Endothelial cell of umbilical vein (primary cell): ENCODE measurements at regions not wholly inside any gene's neighbourhood (a gene's known extent, or its start where the extent isn't known, plus 50 kb on each side); places are given as distances from the start of the nearest gene placed in this dataset.

Experiments used
- EZH2 ChIP-seq: IDR thresholded peaks from 2 replicates; pipeline ENCODE4 v1.6.1; 2012; ENCODE audit warnings: borderline replicate concordance, low read depth, mild to moderate bottlenecking, moderate library complexity, low read length, inconsistent platforms; ENCODE audit not compliant: severe bottlenecking
- GATA2 ChIP-seq: IDR thresholded peaks from 2 replicates; pipeline ENCODE4 v1.7.0; 2011; ENCODE audit warnings: low read depth, mild to moderate bottlenecking, moderate library complexity, mixed read lengths, low read length; ENCODE audit not compliant: insufficient read length, insufficient read depth
- JUN ChIP-seq: IDR thresholded peaks from 2 replicates; pipeline ENCODE4 v1.6.1; 2011; ENCODE audit warnings: borderline replicate concordance, low read depth; ENCODE audit not compliant: insufficient read length, insufficient read depth
- MYC ChIP-seq: IDR thresholded peaks from one replicate; pipeline ENCODE4 v1.6.1; 2011; ENCODE audit warnings: mild to moderate bottlenecking, low read depth, low read length
- POLR2A ChIP-seq: IDR thresholded peaks from 2 replicates; pipeline ENCODE4 v1.6.1; 2012; ENCODE audit warnings: low read depth, mild to moderate bottlenecking, control low read depth, low read length
- POLR2AphosphoS5 ChIP-seq: IDR thresholded peaks from 2 replicates; pipeline ENCODE4 v1.6.1; 2012; ENCODE audit warnings: low read depth, mild to moderate bottlenecking, control low read depth, low read length, moderate library complexity; ENCODE audit not compliant: insufficient read depth
- TF ChIP-seq, protein P1 (sequence below), 2 donors: IDR thresholded peaks; 1 replicate in 1 of 2; 2 replicates in 1 of 2; pipeline ENCODE4 v1.5.1; 2011; ENCODE audit warnings: low read length in 2 of 2, mild to moderate bottlenecking in 2 of 2, moderate library complexity in 2 of 2, control low read depth in 1 of 2, inconsistent platforms in 1 of 2, low read depth in 1 of 2; ENCODE audit not compliant: insufficient read depth in 1 of 2; ENCODE audit errors: extremely low read depth in 1 of 2
- TF ChIP-seq, protein P2 (sequence below): IDR thresholded peaks from 2 replicates; pipeline ENCODE4 v1.6.1; 2011; ENCODE audit not compliant: insufficient read depth, insufficient read length

DNA sequence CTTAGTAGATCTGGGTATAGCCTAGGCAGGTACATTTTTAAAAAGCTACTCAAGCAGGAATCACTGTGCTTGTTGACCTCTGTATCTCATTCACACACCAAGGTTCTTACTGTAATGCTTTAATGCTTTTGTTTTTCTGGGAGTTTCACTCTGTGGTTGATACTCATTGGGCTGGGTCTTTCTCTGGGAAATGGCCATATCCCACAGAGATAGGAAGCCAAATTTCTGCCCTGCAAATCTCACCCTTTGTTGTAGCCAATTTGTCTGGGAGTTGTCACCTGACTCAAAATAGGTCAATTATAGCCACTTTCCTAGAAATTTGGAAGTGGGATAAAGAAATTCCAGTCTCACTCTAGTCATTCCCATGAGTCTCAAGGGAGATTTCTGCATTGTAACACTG lies 195.8 kb upstream of the BDNF start:
- TF ChIP-seq, protein P1, sequence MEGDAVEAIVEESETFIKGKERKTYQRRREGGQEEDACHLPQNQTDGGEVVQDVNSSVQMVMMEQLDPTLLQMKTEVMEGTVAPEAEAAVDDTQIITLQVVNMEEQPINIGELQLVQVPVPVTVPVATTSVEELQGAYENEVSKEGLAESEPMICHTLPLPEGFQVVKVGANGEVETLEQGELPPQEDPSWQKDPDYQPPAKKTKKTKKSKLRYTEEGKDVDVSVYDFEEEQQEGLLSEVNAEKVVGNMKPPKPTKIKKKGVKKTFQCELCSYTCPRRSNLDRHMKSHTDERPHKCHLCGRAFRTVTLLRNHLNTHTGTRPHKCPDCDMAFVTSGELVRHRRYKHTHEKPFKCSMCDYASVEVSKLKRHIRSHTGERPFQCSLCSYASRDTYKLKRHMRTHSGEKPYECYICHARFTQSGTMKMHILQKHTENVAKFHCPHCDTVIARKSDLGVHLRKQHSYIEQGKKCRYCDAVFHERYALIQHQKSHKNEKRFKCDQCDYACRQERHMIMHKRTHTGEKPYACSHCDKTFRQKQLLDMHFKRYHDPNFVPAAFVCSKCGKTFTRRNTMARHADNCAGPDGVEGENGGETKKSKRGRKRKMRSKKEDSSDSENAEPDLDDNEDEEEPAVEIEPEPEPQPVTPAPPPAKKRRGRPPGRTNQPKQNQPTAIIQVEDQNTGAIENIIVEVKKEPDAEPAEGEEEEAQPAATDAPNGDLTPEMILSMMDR (IDR thresholded peaks at IDR 0.05; ENCODE audit: extremely low read depth in 1 of 2, insufficient read depth in 1 of 2, low read depth in 1 of 2, low read length in 2 of 2): no peak
- TF ChIP-seq POLR2A (no peak), POLR2AphosphoS5 (no peak), GATA2 (no peak), EZH2 (no peak), MYC (no peak), JUN (no peak)
- TF ChIP-seq, protein P2, sequence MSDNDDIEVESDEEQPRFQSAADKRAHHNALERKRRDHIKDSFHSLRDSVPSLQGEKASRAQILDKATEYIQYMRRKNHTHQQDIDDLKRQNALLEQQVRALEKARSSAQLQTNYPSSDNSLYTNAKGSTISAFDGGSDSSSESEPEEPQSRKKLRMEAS: no peak
